Lung (tissue), 11 donors: ENCODE measurements at regions not wholly inside any gene's neighbourhood (a gene's known extent, or its start where the extent isn't known, plus 50 kb on each side); places are given as distances from the start of the nearest gene placed in this dataset.

ENCODE experiments used
- ATAC-seq: fragments of 200-7000 bp; cut with Tn5 transposase; one replicate; pipeline ENCODE4 v1.9.1; 2020; ENCODE audit warnings: moderate number of reproducible peaks; ENCODE audit not compliant: insufficient read depth, low FRiP score
- DNase-seq, 3 donors: peaks; one replicate each; pipeline ENCODE4 v3.0.0-alpha.2; 2013 to 2017
- H3K27ac ChIP-seq, 2 donors: one replicate each; pipeline ENCODE4 v1.5.1; 2013; ENCODE audit warnings: mild to moderate bottlenecking in 2 of 2, moderate library complexity in 2 of 2, control low read depth in 1 of 2, inconsistent platforms in 1 of 2, low read depth in 1 of 2, low read length in 1 of 2
- H3K27me3 ChIP-seq, 3 donors: one replicate each; pipeline ENCODE4 v1.5.1; 2013; ENCODE audit warnings: low read length in 2 of 3; ENCODE audit not compliant: control insufficient read depth in 3 of 3, insufficient read depth in 3 of 3
- H3K36me3 ChIP-seq, 4 donors: one replicate each; pipeline ENCODE4 v1.5.1; 2013; ENCODE audit warnings: low read length in 4 of 4, mild to moderate bottlenecking in 1 of 4, moderate library complexity in 1 of 4; ENCODE audit not compliant: control insufficient read depth in 4 of 4, insufficient read depth in 4 of 4
- H3K4me1 ChIP-seq, 5 donors: one replicate each; pipeline ENCODE4 v1.5.1; 2013; ENCODE audit warnings: low read length in 5 of 5, mild to moderate bottlenecking in 2 of 5, moderate library complexity in 1 of 5; ENCODE audit not compliant: control insufficient read depth in 5 of 5, insufficient read depth in 5 of 5
- H3K4me3 ChIP-seq: one replicate; pipeline ENCODE4 v1.5.1; 2013; ENCODE audit warnings: mild to moderate bottlenecking, control low read depth, moderate library complexity
- H3K9ac ChIP-seq, 2 donors: one replicate each; pipeline ENCODE4 v1.5.1; 2013; ENCODE audit warnings: low read length in 2 of 2, control low read depth in 1 of 2; ENCODE audit not compliant: insufficient read depth in 1 of 2
- H3K9me3 ChIP-seq, 4 donors: one replicate each; pipeline ENCODE4 v1.5.1; 2013; ENCODE audit warnings: low read length in 3 of 4, mild to moderate bottlenecking in 1 of 4, moderate library complexity in 1 of 4; ENCODE audit not compliant: control insufficient read depth in 4 of 4, insufficient read depth in 3 of 4
- WGBS, 2 donors: extraction: QIAGEN DNeasy Blood & Tissue Kit; methylation state at CpG; one replicate each; pipeline ENCODE4 v1.1.7; 2013; 5-methylcytosine and 5-hydroxymethylcytosine counted together
- TF ChIP-seq, protein P1 (sequence below): IDR thresholded peaks from 2 replicates; pipeline ENCODE4 v1.5.1; 2012; ENCODE audit warnings: mild to moderate bottlenecking; ENCODE audit errors: control extremely low read depth, extremely low read depth
- donor health status: control.
- donor health status: control.
- donor health status: Bipolar disorder and iron deficiency.
- donor health status: healthy.
- donor health status: DM: yes; HTN: yes; CAD: no.

DNA sequence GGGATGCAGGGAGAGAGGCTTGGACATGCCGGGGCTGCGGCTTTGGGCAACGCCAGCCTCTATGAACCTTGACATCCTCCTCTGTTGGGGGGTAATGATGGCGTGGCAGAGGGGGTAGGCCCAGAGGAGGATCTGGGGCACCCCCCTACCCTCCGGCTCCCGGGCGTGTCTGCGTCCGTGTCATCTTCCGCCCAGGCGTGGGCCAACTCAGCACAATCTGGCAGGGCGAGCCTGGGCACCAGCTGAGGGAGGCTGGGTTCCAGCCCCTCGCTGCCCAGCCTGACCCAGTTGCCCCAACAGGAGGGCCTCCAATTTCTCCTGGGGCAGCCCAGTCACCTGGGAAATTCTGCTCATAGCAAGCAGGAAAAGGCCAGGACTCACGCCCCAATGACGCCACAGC, 62.9 kb upstream of the IL17B start:
- Histone ChIP-seq H3K9me3 (no peaks in the 10 kb centered on the region), H3K4me3 (no peak overlapping the region), H3K4me1 (peaks cover 0 to 10% (median 0%) of the 10 kb centered on the region in 5 donors), H3K36me3 (no peaks in the 10 kb centered on the region), H3K9ac (no peak overlapping the region), H3K27ac (peak overlapping the region in 1 of 2 donors; percentile 13), H3K27me3 (no peaks in the 10 kb centered on the region)
- DNase-seq (peak in 1 of 3 donors; percentile 4), ATAC-seq (no peak)
- WGBS, 2 donors: 82 to 87% methylated on average over 15 of the region's 15 CpGs
- TF ChIP-seq, protein P1, sequence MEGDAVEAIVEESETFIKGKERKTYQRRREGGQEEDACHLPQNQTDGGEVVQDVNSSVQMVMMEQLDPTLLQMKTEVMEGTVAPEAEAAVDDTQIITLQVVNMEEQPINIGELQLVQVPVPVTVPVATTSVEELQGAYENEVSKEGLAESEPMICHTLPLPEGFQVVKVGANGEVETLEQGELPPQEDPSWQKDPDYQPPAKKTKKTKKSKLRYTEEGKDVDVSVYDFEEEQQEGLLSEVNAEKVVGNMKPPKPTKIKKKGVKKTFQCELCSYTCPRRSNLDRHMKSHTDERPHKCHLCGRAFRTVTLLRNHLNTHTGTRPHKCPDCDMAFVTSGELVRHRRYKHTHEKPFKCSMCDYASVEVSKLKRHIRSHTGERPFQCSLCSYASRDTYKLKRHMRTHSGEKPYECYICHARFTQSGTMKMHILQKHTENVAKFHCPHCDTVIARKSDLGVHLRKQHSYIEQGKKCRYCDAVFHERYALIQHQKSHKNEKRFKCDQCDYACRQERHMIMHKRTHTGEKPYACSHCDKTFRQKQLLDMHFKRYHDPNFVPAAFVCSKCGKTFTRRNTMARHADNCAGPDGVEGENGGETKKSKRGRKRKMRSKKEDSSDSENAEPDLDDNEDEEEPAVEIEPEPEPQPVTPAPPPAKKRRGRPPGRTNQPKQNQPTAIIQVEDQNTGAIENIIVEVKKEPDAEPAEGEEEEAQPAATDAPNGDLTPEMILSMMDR: no peak

DNA sequence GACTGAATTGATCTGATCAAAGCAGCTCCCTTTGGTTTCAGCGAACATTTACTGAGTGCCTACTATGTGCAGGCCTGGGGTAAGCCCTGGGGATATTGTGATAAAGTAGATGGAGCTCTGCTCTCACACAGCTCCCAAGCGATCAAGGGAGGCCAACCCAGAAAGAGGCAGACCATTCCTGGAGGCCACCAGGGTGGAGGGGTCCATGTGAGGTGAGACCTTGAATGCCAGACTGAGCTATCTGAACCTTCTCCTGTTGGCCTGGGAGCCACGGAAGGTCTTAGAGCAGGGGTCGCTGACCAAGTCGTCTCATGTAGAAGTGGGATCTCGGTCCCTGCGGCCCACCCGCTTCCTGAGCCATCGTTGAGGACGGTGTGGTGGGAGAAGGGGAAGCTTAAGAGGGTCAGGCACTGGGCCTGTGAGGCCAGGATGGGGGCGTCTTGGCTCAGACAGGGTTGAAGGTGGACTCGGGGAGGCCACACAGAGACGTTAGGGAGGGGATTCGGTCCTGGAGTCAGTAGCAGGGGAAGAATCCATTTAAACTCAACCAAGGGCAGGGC, 62.2 kb upstream of the IL17B start:
- peak in 1 of 3 donors; percentile 7 for DNase-seq
- no peak overlapping the region for H3K9ac ChIP-seq
- TF ChIP-seq, protein P1: no peak
- no peak overlapping the region for H3K4me3 ChIP-seq
- H3K27ac ChIP-seq: no peak overlapping the region
- WGBS, 2 donors: 91 to 95% methylated on average over 14 of the region's 14 CpGs
- H3K4me1 ChIP-seq: peaks cover 0 to 10% (median 0%) of the 10 kb centered on the region in 5 donors
- H3K9me3 ChIP-seq: no peaks in the 10 kb centered on the region
- H3K36me3 ChIP-seq: no peaks in the 10 kb centered on the region
- no peak for ATAC-seq
- H3K27me3 ChIP-seq: no peaks in the 10 kb centered on the region

DNA sequence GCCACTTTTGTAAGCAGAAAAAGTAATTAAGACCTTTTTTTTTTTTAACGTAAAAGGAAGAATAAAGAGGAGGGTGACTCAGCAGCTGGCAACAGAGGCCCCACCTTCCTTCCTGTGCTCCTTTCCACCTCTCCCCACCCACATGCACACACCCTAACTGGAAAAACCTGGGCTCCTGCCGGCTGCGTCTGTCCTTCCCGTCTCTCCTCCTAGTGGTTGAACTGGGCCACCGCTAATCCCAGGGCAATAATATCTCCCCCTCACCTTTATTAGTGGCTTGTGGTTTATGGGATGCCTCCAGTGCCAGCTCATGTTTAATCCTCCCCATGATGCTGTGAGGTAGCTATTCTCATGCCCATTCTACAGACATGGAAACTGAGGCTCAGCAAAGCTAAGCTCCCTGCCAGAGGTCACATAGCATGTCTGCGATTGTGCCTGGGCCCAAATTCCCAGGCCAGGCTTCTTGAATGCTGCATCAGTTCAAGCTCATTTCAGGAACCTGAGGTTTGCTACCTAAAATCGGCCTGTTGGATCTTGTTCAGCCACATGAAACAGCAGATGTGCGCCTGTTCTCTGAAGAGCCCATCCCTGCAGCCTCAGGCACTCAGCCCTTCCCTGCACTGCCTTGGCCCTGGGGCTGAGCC, 60.9 kb upstream of the IL17B start:
- Histone ChIP-seq H3K9ac (no peak overlapping the region), H3K27ac (no peak overlapping the region), H3K4me3 (no peak overlapping the region), H3K4me1 (peaks cover 0 to 8% (median 2%) of the 10 kb centered on the region in 5 donors), H3K27me3 (no peaks in the 10 kb centered on the region), H3K9me3 (no peaks in the 10 kb centered on the region), H3K36me3 (no peaks in the 10 kb centered on the region)
- 33 to 48% methylated on average over 8 of the region's 8 CpGs for WGBS, 2 donors
- TF ChIP-seq, protein P1: no peak
- DNase-seq (peak in 1 of 3 donors; percentile 4), ATAC-seq (peak; percentile 50)
